ENCODE measurements at regions not wholly inside any gene's neighbourhood (a gene's known extent, or its start where the extent isn't known, plus 50 kb on each side); places are given as distances from the start of the nearest gene placed in this dataset.

DNA sequence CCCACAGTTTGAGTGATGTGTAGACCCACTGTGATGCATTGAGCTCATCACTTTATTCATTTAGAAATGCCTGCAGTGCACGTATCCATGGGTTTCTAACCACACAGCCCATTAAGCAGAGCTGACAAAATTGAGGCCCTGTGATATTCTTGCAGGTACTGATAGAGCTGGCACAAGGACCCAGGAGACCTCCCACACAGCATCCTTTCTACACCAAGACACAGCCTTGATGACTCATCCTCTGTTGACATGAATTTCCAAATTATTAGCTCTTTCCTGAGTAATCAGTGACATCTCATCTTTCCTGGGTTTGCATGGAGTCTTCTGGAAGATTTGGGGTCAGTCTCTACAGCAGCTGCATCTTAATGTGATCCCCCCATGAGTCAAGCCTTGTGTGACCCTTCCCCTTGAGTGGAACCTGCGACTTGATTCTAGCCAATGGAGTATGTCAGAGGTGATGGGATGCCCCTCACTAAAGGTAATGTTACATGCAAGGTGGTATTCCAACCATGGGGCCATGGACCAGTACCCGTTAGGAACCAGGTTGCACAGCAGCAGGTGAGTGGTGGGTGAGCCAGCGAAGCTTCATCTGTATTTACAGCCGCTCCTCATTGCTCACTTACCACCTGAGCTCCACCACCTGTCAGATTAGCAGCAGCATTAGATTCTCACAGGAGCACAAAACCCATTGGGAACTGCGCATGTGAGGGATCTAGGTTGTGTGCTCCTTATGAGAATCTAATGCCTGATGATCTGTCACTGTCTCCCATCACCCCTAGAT is 181.1 kb upstream of the ARL4C start:
- intact Hi-C loops (cut with micrococcal nuclease), result no loop called here

DNA sequence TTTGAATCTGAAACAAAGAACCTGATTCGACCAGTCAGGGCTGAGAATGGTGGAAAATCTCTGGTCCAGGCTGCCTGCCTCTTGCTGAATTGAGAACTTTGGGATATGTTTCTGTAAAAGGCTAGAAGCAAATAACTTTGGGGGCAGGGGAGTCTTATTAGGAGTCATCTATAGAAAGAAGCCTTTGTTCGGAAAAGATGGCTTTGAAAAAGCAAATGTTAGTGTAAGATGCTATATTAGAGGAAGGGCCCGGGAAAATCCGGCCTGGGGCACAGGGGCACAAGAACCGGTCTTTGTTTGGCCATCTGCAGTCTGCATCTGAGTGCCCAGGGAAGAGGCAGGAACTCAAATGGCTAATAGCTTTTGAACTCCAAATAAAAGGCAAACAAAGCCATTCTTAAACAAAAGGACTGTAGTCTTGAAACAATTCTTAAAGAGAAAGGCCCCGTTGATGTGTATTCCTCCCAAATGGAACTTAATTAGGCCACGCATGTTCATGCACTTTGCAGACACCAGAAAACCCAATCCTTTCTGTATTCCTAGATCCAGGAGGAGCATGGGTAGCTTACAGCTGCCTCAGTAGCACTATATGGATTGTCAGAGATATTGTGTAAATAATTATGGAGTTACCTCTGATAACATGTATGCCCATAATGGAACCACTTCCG is 180.0 kb upstream of the ARL4C start:
- intact Hi-C loops (cut with micrococcal nuclease), result no loop called here

DNA sequence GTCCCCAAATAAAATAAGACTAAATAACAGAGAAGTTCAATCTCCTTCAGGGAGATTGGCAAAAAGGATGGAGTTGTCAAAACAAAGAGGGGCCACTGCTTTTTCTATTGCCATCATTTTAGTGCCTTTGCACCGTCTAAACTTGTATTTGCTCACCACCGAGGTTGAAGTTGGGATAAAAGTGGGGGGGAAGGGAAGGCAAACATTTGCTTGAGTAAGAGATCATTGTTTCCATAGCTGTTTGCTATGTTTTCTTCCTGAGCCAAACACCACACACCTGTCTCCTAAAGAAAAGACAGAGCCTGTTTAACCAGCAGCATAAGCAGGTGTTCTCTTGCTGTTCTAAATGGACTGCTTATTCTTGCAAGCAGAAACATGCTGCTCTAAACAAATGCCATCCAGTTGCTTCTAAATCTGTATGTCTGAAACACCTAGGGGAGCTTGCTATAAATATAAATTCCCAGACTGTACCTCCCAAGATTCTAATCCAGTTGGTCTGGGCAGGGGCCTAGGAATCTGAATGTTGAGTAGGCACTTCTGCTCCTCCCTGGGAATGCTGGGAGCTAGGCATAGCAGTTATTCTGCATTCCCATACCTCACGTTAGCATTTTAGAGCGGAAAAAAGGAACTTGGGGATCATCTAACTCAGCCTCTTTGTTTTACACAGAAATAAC is 179.4 kb upstream of the ARL4C start:
- intact Hi-C loops (cut with micrococcal nuclease), result no loop called here

DNA sequence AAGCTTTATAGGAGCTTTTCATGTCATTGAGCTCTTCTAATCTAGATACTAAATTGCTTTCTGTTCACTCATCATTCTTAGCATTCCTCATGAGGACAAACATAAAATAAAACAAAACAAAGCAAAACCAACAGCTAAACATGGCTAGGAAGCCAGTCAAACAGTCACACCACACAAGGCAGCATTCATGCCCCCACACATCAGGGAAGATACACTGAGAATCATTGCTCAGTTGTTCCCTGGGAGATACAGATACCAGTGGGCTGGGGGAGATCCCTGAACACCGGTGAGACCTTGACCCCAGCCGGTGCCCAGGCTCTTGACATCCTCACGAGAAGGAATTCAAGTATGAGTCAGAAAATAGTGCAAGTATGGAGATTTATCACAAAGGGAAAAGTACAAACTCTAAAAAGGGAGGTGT is 177.9 kb upstream of the ARL4C start:
- intact Hi-C loops (cut with micrococcal nuclease), result no loop called here

DNA sequence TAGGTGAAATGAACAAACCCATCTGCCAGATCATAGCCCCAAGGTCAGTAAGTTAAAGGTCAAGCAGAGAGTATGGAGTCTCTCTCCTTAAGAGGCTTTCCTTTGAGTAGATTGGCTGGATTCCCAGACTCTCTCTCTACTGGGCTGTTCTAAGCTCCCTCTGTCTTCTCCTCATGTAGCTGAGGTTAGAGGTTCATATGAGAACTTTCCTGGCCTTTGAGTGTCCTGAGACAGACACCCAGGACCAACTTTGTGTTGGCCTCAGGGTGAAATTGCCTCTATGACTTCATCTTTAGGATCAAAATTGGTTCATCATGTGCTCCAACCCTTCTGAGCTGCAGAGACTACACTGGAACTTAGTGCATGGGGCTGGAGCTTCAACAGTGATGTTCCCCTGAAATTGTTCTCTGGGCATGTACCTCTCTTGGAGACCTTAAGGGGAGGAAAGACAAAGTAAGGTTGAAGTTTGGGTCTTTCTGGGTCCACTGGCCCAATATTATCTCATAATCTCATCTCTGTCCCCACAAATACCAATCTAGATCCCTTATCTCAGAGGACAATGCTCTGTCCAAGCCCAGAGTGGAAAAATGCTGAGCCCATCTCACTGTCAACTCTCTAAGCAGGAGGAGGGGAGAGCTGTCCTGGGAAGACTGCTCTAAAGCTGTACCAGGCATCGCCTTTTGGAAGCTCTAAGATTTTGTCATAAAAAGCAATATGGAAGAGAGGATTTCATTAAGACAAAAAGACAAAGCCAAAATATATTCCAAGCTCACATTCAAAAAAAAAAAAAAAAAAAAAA is 177.3 kb upstream of the ARL4C start:
- intact Hi-C loops (cut with micrococcal nuclease), result no loop called here

DNA sequence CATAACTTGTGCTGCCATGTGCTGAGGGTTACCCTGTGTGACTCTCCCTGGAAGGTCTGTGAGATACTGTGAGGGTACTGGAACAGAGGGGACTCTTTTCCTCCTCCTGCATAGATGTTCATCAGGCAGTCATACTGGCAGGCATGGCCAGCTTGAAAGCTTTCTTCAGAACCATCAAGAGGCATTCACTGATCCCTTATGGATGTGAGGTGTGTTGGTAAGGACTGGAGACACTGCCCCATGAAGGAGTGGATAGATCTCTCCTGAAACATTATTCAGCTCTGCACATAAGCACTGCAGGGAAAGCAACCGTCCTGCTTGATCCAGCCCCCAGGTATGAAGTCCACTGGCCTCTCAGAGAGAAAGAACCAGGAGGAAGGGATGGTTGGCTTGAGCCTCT is 176.6 kb upstream of the ARL4C start:
- intact Hi-C loops (cut with micrococcal nuclease), result no loop called here

DNA sequence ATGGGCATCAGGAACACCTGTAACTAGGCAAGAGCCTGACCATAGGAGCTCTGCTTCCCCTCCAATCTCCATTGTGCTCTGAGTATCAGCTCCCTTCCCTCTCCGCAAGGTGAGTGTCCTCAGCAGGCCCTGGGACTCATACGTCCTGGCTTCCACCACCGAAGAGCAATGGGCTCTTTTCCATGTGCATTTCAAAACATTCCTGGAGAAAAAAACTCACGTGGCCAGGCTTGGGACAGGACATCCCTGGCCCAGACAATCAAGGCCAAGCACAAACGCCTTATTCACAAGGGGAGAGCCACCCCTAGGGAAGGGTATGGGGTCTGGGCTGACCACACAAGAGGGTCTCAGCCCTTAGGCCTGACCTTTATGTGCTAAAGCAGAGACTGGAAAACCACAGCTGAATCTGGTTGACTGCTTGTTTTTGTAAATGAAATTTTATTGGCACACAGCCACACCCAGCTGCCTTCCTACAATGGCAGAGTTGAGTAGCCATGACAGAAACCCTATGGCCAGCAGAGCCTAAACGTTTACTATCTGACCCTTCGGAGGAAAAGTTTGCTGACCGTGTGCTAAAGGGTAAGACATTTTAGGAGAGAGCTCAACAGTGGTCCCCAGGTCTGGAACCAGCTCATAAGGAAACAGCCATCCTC is 175.7 kb upstream of the ARL4C start:
- intact Hi-C loops (cut with micrococcal nuclease), result no loop called here

DNA sequence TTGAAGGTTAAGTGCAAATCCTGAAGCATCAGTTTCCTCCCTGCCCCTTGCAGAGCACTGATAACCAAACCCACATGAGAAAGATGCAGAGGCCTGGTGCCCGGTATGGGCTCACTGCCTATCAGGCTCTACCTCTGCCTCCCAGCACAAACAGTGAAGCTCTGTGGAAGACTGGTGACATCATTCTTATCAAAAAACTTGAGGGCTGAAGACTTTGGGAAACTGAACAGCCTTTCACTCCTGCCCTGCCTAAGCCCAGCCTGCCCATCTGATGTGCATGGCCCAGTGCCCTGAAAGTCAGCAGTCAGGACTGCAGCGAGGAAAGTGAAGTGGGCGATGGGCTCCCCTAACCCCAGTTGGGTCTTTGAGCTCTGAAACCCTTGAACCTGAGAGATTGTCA is 174.8 kb upstream of the ARL4C start:
- intact Hi-C loops (cut with micrococcal nuclease), result no loop called here

DNA sequence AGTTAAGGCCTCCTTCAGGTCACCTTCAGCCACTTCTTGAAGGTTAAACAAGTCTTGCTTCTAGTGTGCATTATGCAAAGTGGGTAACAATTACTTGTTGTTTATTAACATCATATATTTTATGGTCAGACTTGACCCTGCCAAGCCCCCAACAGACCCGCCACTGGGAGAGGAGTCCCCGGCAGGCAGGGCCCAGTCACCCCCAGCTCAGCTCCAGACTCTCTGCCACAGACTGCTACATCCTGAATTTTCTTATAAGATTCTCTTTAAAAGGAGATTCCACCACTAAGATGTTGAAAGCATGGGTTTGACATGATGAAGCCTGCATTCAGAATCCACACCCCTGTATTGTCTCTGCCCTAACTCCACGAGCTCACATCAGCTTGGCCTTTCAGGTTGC is 174.3 kb upstream of the ARL4C start:
- intact Hi-C loops (cut with micrococcal nuclease), result no loop called here

DNA sequence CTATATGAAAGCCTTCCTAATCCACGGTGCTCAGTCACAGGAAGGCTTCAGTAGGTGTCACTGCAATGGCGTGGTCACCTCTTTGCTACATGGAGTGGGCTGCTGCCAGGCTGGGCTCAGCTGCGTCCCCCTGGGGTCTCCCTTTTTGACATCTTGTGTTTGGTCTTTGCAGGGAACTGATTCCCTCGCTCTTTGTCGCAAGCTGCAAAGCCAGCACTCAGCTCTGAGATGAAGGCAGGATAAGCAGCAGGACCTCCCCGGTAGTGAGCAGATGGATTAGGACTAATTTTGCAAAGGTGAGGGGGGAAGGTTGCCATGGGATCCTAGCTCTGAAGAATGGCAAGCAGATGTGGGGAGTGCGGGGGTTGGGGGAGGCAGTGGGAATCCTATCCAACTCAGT is 173.9 kb upstream of the ARL4C start:
- intact Hi-C loops (cut with micrococcal nuclease), result no loop called here

DNA sequence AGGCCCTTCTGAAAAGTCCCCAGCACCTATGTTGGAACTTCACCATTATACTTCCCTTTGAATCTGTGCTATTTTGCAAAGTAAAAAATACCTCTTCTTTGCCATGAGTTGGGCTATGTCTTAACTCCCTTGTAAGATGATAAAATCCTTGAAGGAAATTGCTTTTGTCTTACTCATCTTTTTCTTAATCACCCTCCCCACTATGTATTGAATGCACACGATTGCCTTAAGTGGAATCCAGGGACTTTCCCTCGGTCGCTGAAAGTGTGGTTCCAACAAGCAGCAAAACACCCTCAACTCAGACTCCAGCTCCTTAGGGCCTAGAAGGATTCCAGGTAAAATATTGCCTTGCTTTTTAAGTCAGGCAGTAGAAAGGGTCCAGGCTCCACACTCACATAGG is 173.2 kb upstream of the ARL4C start:
- intact Hi-C loops (cut with micrococcal nuclease), result no loop called here

DNA sequence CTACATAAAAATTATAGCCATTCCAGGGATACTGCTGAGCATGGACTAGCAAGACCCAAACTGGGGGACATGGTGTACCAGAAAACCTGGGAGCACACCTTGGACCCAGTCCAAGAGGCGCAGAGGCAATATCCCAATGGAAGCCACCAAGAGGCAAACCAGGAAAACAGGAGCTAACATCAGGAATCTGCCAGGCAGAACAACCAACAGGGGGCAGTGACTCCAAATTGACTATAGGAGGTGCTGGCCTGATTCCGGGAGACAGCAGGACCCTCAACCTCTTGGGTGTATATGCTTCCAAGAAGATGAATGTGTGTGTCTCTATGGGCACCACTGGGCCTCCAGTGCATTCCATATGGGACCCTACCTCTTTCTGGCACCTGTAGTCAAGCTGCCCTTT is 172.7 kb upstream of the ARL4C start:
- intact Hi-C loops (cut with micrococcal nuclease), result no loop called here

DNA sequence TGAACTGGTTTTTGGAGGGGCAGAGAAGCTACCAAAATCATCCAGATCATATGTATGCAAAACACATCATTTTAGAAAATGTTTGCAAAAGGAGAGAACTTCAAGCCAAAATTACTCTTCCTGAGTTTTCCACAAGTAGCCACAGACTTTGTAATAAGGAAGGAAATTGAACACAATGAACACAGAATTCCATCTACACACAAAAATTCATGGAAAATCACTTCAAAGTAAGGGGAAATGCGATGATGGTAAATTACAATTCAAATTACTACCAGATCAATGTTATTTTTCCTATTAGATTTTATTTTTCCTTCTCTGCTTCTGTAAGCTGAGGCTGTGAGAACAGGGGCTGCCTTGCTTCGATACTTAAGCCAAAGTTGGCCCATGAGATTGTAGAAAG is 172.1 kb upstream of the ARL4C start:
- intact Hi-C loops (cut with micrococcal nuclease), result no loop called here

DNA sequence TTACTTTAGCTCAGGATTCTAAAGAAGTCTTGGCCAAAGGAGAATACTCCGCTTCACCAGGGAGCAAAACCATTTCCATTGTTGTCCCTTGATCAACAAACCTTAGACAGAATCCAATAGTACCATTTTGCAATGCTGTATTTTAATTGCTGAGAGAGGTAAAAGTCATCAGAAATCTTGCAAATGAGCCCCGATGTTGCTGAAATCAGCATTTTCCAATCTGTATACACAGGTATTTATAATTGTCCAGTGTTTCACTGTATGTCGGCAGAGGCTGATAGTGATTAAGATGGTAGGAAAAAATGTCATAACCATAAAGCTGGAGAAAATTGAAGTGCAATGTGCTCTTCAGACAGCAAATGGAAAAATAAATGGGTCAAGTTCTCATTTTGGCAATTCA is 170.0 kb upstream of the ARL4C start:
- intact Hi-C loops (cut with micrococcal nuclease), result no loop called here

DNA sequence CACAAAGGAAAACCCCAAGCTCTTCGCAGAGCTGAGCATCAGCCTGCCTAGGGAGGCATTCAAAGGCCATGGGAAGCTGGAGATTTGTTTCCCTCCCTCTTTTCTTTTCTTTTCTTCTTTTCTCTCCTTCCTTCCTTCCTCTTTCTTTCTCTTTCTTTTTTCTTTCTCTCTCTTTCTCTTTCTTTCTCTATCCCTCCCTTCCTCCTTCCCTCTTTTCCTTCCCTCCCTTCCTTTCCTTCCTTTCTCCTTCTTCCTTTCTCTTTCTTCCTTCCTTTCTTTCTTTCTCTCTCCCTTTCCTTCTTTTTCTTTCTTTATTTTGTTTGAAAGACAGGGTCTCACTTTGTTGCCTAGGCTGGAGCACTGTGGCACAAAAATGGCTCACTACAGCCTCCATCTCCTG is 168.4 kb upstream of the ARL4C start:
- intact Hi-C loops (cut with micrococcal nuclease), result no loop called here

DNA sequence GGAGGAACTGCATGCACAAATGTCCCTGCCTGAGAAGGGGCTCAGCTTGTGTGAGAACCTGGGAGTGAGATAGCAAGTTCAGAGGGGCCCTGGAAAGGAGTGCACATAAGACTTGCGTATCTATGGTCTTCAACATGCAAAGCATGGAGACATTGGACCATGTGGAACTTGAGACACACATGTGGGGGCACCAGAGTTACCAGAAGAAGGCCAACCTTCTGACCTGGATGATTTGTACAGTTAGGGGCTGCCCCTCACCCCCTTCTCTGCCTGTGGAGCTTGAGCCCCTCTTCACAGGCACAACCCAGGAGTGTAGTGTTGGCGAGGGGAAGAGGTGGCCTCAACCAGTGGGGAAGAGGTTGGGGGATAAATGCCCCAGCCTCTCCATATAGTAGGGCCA is 165.0 kb upstream of the ARL4C start:
- intact Hi-C loops (cut with micrococcal nuclease), result no loop called here

DNA sequence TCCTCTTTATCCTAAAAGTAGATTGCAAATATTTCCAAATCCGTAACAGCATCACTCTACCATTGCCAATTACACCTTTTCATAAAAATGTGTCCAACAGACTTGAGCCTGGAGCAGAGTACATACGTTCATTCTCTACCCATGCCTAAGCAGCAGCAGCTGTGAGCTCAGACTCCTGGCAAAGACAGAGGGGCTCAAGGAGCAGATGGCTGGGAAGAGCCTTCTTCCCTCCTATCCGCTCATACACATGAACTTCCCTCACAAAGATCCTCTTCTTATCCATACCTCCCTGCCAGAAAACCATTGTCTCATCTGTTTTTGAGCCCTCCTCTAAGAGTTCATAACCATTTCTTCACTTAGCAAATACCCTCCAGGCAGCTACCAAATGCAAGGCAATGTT is 164.3 kb upstream of the ARL4C start:
- intact Hi-C loops (cut with micrococcal nuclease), result no loop called here

DNA sequence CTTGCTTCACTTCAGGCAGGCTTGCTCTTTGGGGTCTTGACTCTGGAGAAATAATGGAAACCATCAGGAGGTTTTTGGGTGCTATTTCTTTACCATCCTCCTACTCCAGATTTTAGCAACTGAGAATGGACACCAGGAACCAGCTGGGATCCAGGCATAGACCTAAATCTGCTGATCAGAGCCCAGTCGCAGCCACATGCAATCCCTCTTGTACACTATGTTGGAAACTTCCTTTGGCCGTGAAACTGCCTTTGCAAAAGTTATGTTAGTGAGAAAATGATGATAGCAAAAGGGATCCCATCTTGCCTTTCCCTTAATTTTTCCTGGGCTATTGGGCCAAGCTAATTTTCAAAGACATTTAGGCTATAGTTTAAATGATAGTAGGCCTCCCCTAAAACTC is 158.8 kb upstream of the ARL4C start:
- intact Hi-C loops (cut with micrococcal nuclease), result no loop called here

DNA sequence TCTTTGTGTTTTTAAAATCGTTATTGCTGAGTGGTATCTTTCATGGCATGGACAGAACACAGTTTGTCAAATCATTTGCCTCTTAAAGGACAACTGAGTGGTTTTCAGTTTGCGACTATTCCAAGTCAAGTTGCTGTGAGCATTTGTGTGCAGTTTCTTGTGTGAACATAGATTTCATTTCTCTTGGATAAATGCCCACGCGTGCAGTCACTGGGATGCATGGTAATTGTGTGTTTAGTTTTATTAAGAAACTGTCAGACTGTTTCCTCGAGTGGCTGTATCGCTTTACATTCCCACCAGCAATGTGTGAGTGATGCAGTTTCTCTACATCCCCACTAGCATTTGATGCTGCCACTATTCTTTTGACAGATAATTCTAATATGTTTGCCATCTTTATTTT is 154.0 kb upstream of the ARL4C start:
- intact Hi-C loops (cut with micrococcal nuclease), result no loop called here

DNA sequence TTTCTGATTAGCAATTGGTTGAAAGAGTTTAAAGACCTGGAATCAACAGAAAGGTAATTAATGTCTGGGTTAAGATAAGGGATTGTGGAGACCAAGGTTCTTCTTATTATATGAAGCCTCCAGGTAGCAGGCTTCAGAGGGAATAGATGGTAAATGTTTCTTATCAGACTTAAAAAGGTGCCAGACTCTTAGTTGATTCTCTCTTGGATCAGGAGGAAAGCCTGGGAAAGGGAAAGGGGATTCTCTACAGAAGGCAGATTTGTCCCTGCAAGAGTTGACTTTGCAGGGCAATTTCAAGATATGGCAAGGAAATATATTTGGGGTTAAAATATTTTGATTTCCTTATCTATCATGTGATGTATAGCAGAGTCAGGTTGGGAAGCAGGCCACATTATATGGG is 153.1 kb upstream of the ARL4C start:
- intact Hi-C loops (cut with micrococcal nuclease), result no loop called here

DNA sequence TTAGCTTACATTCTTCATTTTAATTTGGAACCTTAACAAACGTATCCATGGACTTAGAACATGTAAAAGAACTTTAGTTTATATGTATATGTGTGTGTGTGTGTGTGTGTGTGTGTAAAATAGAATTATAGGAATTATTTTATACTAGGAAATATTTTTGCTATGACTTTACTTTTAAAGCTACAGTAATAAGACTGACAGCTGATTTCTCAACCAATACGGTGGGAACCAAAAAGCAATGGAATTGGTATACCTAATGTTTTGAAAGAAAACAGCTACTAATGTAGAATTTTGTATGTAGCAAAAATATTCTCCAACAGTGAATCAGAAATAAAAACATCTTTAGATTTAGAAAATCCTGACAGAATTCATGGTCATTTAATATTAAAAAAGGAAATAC is 146.5 kb upstream of the ARL4C start:
- intact Hi-C loops (cut with micrococcal nuclease), result no loop called here
